T-cell (primary cell): ENCODE measurements at regions not wholly inside any gene's neighbourhood (a gene's known extent, or its start where the extent isn't known, plus 50 kb on each side); places are given as distances from the start of the nearest gene placed in this dataset.

Experiments
- ATAC-seq, 4 experiments: fragments of 200-7000 bp in 3 of 4; fragments of 150-1000 bp in 1 of 4; cut with Tn5 transposase; replicated peaks in 1 of 4; 1 replicate in 3 of 4; 2 replicates in 1 of 4; pipeline ENCODE4 v1.10.0; 2021; ENCODE audit warnings: moderate library complexity in 3 of 4, mild to moderate bottlenecking in 2 of 4, moderate number of reproducible peaks in 1 of 4
- CTCF ChIA-PET, 2 donors: fragments of 300-600 bp; sonication (Branson Sonifier 250); formaldehyde crosslinking; loops; one replicate each; lab custom pipeline; 2022; ENCODE audit warnings: antibody characterized with exemption in 2 of 2; lab: Charles Lee
- POLR2A ChIA-PET, 2 donors: fragments of 300-600 bp; sonication (Branson Sonifier 250); formaldehyde crosslinking; loops; one replicate each; lab custom pipeline; 2022; ENCODE audit warnings: antibody characterized with exemption in 2 of 2; lab: Charles Lee
- DNase-seq, 35 experiments: peaks; one replicate each; pipeline versions ENCODE4 v3.0.0 to v3.0.0-alpha.2; 2013 to 2023
- H3K27ac ChIP-seq: one replicate; pipeline ENCODE4 v1.5.1; 2013; ENCODE audit warnings: low read length
- H3K27me3 ChIP-seq, 2 experiments: replicated peaks in 1 of 2; 1 replicate in 1 of 2; 2 replicates in 1 of 2; pipeline versions ENCODE4 v1.6.1 to v1.7.0; 2013; ENCODE audit warnings: low read length in 1 of 2, mixed read lengths in 1 of 2; ENCODE audit not compliant: control insufficient read depth in 2 of 2, insufficient read depth in 2 of 2; ENCODE audit errors: extremely low read depth in 1 of 2
- H3K36me3 ChIP-seq, 2 donors: 1 replicate in 1 of 2; 2 replicates in 1 of 2; pipeline versions ENCODE4 v1.6.1 to v1.7.0; 2013; ENCODE audit warnings: low read length in 1 of 2; ENCODE audit not compliant: control insufficient read depth in 2 of 2, insufficient read depth in 1 of 2; ENCODE audit errors: extremely low read depth in 1 of 2
- H3K4me1 ChIP-seq, 2 experiments: 1 replicate in 1 of 2; 2 replicates in 1 of 2; pipeline versions ENCODE4 v1.6.1 to v1.7.0; 2013; ENCODE audit warnings: low read length in 2 of 2, mixed read lengths in 1 of 2; ENCODE audit not compliant: insufficient read depth in 2 of 2, control insufficient read depth in 1 of 2; ENCODE audit errors: extremely low read depth in 1 of 2
- H3K4me3 ChIP-seq, 2 donors: 1 replicate in 1 of 2; 2 replicates in 1 of 2; pipeline versions ENCODE4 v1.5.1 to v1.7.0; 2013; ENCODE audit warnings: mild to moderate bottlenecking in 2 of 2, low read length in 1 of 2, moderate library complexity in 1 of 2; ENCODE audit not compliant: control insufficient read depth in 1 of 2; ENCODE audit errors: extremely low read depth in 1 of 2
- H3K9me3 ChIP-seq: 2 replicates; pipeline ENCODE4 v1.7.0; 2013
- H3K27ac Mint-ChIP-seq, 2 donors: one replicate each; pipeline ENCODE4 v1.8.0; 2020 to 2021; ENCODE audit warnings: mild to moderate bottlenecking in 2 of 2, mixed read lengths in 2 of 2
- H3K27me3 Mint-ChIP-seq, 2 donors: one replicate each; pipeline ENCODE4 v1.8.0; 2021 to 2022; ENCODE audit warnings: mixed read lengths in 2 of 2
- H3K36me3 Mint-ChIP-seq: one replicate; pipeline ENCODE4 v1.8.0; 2021; ENCODE audit warnings: mixed read lengths
- H3K4me1 Mint-ChIP-seq, 3 donors: one replicate each; pipeline ENCODE4 v1.8.0; 2020 to 2022; ENCODE audit warnings: mixed read lengths in 3 of 3, mild to moderate bottlenecking in 1 of 3
- H3K4me3 Mint-ChIP-seq, 3 donors: one replicate each; pipeline ENCODE4 v1.8.0; 2020 to 2022; ENCODE audit warnings: mild to moderate bottlenecking in 3 of 3, mixed read lengths in 3 of 3, moderate library complexity in 3 of 3
- H3K9me3 Mint-ChIP-seq, 3 donors: one replicate each; pipeline ENCODE4 v1.8.0; 2020 to 2022; ENCODE audit warnings: mixed read lengths in 3 of 3
- WGBS: methylation state at CpG from one replicate; pipeline ENCODE4 v1.1.5; 2013; ENCODE audit warnings: missing lambda C conversion rate; ENCODE audit not compliant: insufficient coverage; 5-methylcytosine and 5-hydroxymethylcytosine counted together

- Mint-ChIP-seq H3K4me1 (no peaks in the 10 kb centered on the region), H3K36me3 (no peaks in the 10 kb centered on the region), H3K4me3 (no peak overlapping the region), H3K27me3 (no peaks in the 10 kb centered on the region), H3K9me3 (peaks cover 15 to 23% (median 17%) of the 10 kb centered on the region in 3 donors), H3K27ac (no peak overlapping the region)
- no peaks in the 10 kb centered on the region for H3K27me3 ChIP-seq
- no peak for DNase-seq
- no CpG with 5 or more reads among the region's 5 CpGs for WGBS
- no peak overlapping the region for H3K4me3 ChIP-seq
- ChIA-PET POLR2A (no interaction called here), CTCF (no interaction called here)
- no peak overlapping the region for H3K27ac ChIP-seq
- no peak for ATAC-seq
- no peaks in the 10 kb centered on the region for H3K4me1 ChIP-seq
- H3K9me3 ChIP-seq: no peaks in the 10 kb centered on the region
- no peaks in the 10 kb centered on the region for H3K36me3 ChIP-seq
Measured at GRCh38 chr11:26102325-26102724, 229.6 kb upstream of the ANO3 start.

- CTCF ChIA-PET: no interaction called here
- ATAC-seq (no peak), DNase-seq (no peak)
- H3K27me3 Mint-ChIP-seq: no peaks in the 10 kb centered on the region
- no peaks in the 10 kb centered on the region for H3K4me1 Mint-ChIP-seq
- WGBS: no CpG with 5 or more reads among the region's 4 CpGs
- H3K27me3 ChIP-seq: no peaks in the 10 kb centered on the region
- no peak overlapping the region for H3K4me3 ChIP-seq
- no peak overlapping the region for H3K27ac Mint-ChIP-seq
- H3K27ac ChIP-seq: no peak overlapping the region
- peaks cover 4 to 11% (median 10%) of the 10 kb centered on the region in 3 donors for H3K9me3 Mint-ChIP-seq
- POLR2A ChIA-PET: no interaction called here
- no peaks in the 10 kb centered on the region for H3K4me1 ChIP-seq
- no peaks in the 10 kb centered on the region for H3K9me3 ChIP-seq
- no peaks in the 10 kb centered on the region for H3K36me3 Mint-ChIP-seq
- H3K4me3 Mint-ChIP-seq: no peak overlapping the region
- H3K36me3 ChIP-seq: no peaks in the 10 kb centered on the region
Measured at GRCh38 chr11:26105762-26106423, 226.0 kb upstream of the ANO3 start.

- ChIA-PET POLR2A (no interaction called here), CTCF (no interaction called here)
- Mint-ChIP-seq H3K27ac (no peak overlapping the region), H3K36me3 (no peaks in the 10 kb centered on the region), H3K27me3 (no peaks in the 10 kb centered on the region), H3K4me3 (no peak overlapping the region), H3K9me3 (peaks cover 4 to 10% (median 6%) of the 10 kb centered on the region in 3 donors), H3K4me1 (no peaks in the 10 kb centered on the region)
- Histone ChIP-seq H3K9me3 (no peaks in the 10 kb centered on the region), H3K27ac (no peak overlapping the region), H3K36me3 (no peaks in the 10 kb centered on the region), H3K27me3 (no peaks in the 10 kb centered on the region), H3K4me1 (no peaks in the 10 kb centered on the region), H3K4me3 (no peak overlapping the region)
- DNase-seq: no peak
- ATAC-seq: no peak
- 88% methylated on average over 1 of the region's 1 CpG for WGBS
Measured at GRCh38 chr11:26106726-26107125, 225.2 kb upstream of the ANO3 start.

- Mint-ChIP-seq H3K9me3 (peaks cover 4 to 14% (median 10%) of the 10 kb centered on the region in 3 donors), H3K36me3 (no peaks in the 10 kb centered on the region), H3K27ac (no peak overlapping the region), H3K27me3 (no peaks in the 10 kb centered on the region), H3K4me3 (no peak overlapping the region), H3K4me1 (no peaks in the 10 kb centered on the region)
- Histone ChIP-seq H3K27ac (no peak overlapping the region), H3K9me3 (no peaks in the 10 kb centered on the region), H3K4me3 (no peak overlapping the region), H3K27me3 (no peaks in the 10 kb centered on the region), H3K4me1 (no peaks in the 10 kb centered on the region), H3K36me3 (no peaks in the 10 kb centered on the region)
- 57% methylated on average over 1 of the region's 2 CpGs for WGBS
- DNase-seq: no peak
- ChIA-PET CTCF (no interaction called here), POLR2A (no interaction called here)
- no peak for ATAC-seq
Measured at GRCh38 chr11:26109658-26110368, 222.1 kb upstream of the ANO3 start.

GRCh38 chr11:26112264-26112663, 219.7 kb upstream of the ANO3 start:
- DNase-seq (no peak), ATAC-seq (no peak)
- Histone ChIP-seq H3K4me1 (no peaks in the 10 kb centered on the region), H3K36me3 (no peaks in the 10 kb centered on the region), H3K27me3 (no peaks in the 10 kb centered on the region), H3K4me3 (no peak overlapping the region), H3K27ac (no peak overlapping the region), H3K9me3 (no peaks in the 10 kb centered on the region)
- Mint-ChIP-seq H3K27ac (no peak overlapping the region), H3K4me3 (no peak overlapping the region), H3K27me3 (no peaks in the 10 kb centered on the region), H3K36me3 (no peaks in the 10 kb centered on the region), H3K9me3 (peaks cover 4 to 12% (median 6%) of the 10 kb centered on the region in 3 donors), H3K4me1 (no peaks in the 10 kb centered on the region)
- ChIA-PET POLR2A (no interaction called here), CTCF (no interaction called here)

- DNase-seq (no peak), ATAC-seq (no peak)
- Histone ChIP-seq H3K27ac (no peak overlapping the region), H3K36me3 (no peaks in the 10 kb centered on the region), H3K9me3 (no peaks in the 10 kb centered on the region), H3K27me3 (no peaks in the 10 kb centered on the region), H3K4me3 (no peak overlapping the region), H3K4me1 (no peaks in the 10 kb centered on the region)
- no peaks in the 10 kb centered on the region for H3K4me1 Mint-ChIP-seq
- no CpG with 5 or more reads among the region's 2 CpGs for WGBS
- ChIA-PET CTCF (no interaction called here), POLR2A (no interaction called here)
- H3K27ac Mint-ChIP-seq: no peak overlapping the region
- H3K36me3 Mint-ChIP-seq: no peaks in the 10 kb centered on the region
- H3K4me3 Mint-ChIP-seq: no peak overlapping the region
- no peaks in the 10 kb centered on the region for H3K27me3 Mint-ChIP-seq
- H3K9me3 Mint-ChIP-seq: peaks cover 2 to 16% (median 3%) of the 10 kb centered on the region in 3 donors
Measured at GRCh38 chr11:26121466-26121865, 210.5 kb upstream of the ANO3 start.
